Cardiac muscle cell (in vitro differentiated cells and primary cell): ENCODE measurements at regions not wholly inside any gene's neighbourhood (a gene's known extent, or its start where the extent isn't known, plus 50 kb on each side); places are given as distances from the start of the nearest gene placed in this dataset.

Source experiments
- DNase-seq, 2 donors: peaks; one replicate each; pipeline versions ENCODE4 v3.0.0 to v3.0.0-alpha.2; 2010 to 2017; ENCODE audit warnings: low read depth in 1 of 2, low spot score in 1 of 2
- H3K27ac ChIP-seq: fragments of 200-600 bp; sonication (generic); 2 replicates; pipeline ENCODE4 v1.5.1; 2016
- H3K27me3 ChIP-seq: fragments of 200-600 bp; sonication (generic); 2 replicates; pipeline ENCODE4 v1.6.0; 2016; ENCODE audit warnings: control low read depth
- H3K36me3 ChIP-seq: fragments of 200-600 bp; sonication (generic); 2 replicates; pipeline ENCODE4 v1.5.1; 2016; ENCODE audit warnings: control low read depth
- H3K4me1 ChIP-seq: fragments of 200-600 bp; sonication (generic); 2 replicates; pipeline ENCODE4 v1.8.1; 2017; ENCODE audit warnings: low read depth, mild to moderate bottlenecking, mixed run types
- H3K4me3 ChIP-seq: fragments of 200-600 bp; sonication (generic); 2 replicates; pipeline ENCODE4 v1.5.1; 2016; ENCODE audit warnings: mild to moderate bottlenecking
- H3K9me3 ChIP-seq: fragments of 200-600 bp; sonication (generic); 2 replicates; pipeline ENCODE4 v1.5.1; 2017; ENCODE audit warnings: low read depth, mild to moderate bottlenecking, control low read depth
- CTCF ChIP-seq: IDR thresholded peaks from 2 replicates; pipeline ENCODE4 v1.5.1; 2012; ENCODE audit warnings: low read depth, mild to moderate bottlenecking, low read length

GRCh38 chr6:82441047-82441855, 77.6 kb downstream of the TPBG start:
- no peaks in the 10 kb centered on the region for H3K36me3 ChIP-seq
- DNase-seq = no peak
- H3K4me1 ChIP-seq = no peaks in the 10 kb centered on the region
- H3K27ac ChIP-seq = no peak overlapping the region
- TF ChIP-seq CTCF = no peak
- H3K4me3 ChIP-seq = no peak overlapping the region
- no peaks in the 10 kb centered on the region for H3K9me3 ChIP-seq
- no peaks in the 10 kb centered on the region for H3K27me3 ChIP-seq

- Histone ChIP-seq H3K9me3 (no peaks in the 10 kb centered on the region), H3K36me3 (no peaks in the 10 kb centered on the region), H3K27me3 (no peaks in the 10 kb centered on the region), H3K27ac (no peak overlapping the region), H3K4me1 (no peaks in the 10 kb centered on the region), H3K4me3 (no peak overlapping the region)
- TF ChIP-seq CTCF = no peak
- no peak for DNase-seq
Observed at GRCh38 chr6:82442061-82442719, 78.6 kb downstream of the TPBG start.

GRCh38 chr6:82458147-82458546, 94.5 kb downstream of the TPBG start:
- no peak for DNase-seq
- Histone ChIP-seq H3K9me3 (no peaks in the 10 kb centered on the region), H3K4me3 (no peak overlapping the region), H3K27ac (no peak overlapping the region), H3K36me3 (no peaks in the 10 kb centered on the region), H3K27me3 (no peaks in the 10 kb centered on the region), H3K4me1 (no peaks in the 10 kb centered on the region)
- TF ChIP-seq CTCF = no peak

- Histone ChIP-seq H3K4me1 (no peaks in the 10 kb centered on the region), H3K9me3 (no peaks in the 10 kb centered on the region), H3K27me3 (no peaks in the 10 kb centered on the region), H3K36me3 (no peaks in the 10 kb centered on the region), H3K27ac (no peak overlapping the region), H3K4me3 (no peak overlapping the region)
- TF ChIP-seq CTCF = no peak
- no peak for DNase-seq
Observed at GRCh38 chr6:82458705-82459104, 95.1 kb downstream of the TPBG start.

- no peak for TF ChIP-seq CTCF
- Histone ChIP-seq H3K27ac (no peak overlapping the region), H3K27me3 (no peaks in the 10 kb centered on the region), H3K4me1 (no peaks in the 10 kb centered on the region), H3K9me3 (no peaks in the 10 kb centered on the region), H3K4me3 (no peak overlapping the region), H3K36me3 (no peaks in the 10 kb centered on the region)
- DNase-seq = no peak
Observed at GRCh38 chr6:82461536-82461935, 97.9 kb downstream of the TPBG start.
